HG03108 (cell line): ENCODE measurements at regions not wholly inside any gene's neighbourhood (a gene's known extent, or its start where the extent isn't known, plus 50 kb on each side); places are given as distances from the start of the nearest gene placed in this dataset.

Experiments used
- ATAC-seq: cut with Tn5 transposase; IDR thresholded peaks from one replicate; pipeline ENCODE4 v1.9.1; 2021; ENCODE audit warnings: moderate library complexity; ENCODE audit not compliant: unreplicated experiment

- no peak for ATAC-seq
Measured at GRCh38 chr1:188364927-188365449, 1536.2 kb downstream of the PLA2G4A start.

GRCh38 chr1:188365874-188366273, 1537.1 kb downstream of the PLA2G4A start:
- no peak for ATAC-seq

- ATAC-seq = no peak
Measured at GRCh38 chr1:188367661-188368060, 1538.9 kb downstream of the PLA2G4A start.

- ATAC-seq = no peak
Measured at GRCh38 chr1:188371295-188371806, 1542.6 kb downstream of the PLA2G4A start.

DNA sequence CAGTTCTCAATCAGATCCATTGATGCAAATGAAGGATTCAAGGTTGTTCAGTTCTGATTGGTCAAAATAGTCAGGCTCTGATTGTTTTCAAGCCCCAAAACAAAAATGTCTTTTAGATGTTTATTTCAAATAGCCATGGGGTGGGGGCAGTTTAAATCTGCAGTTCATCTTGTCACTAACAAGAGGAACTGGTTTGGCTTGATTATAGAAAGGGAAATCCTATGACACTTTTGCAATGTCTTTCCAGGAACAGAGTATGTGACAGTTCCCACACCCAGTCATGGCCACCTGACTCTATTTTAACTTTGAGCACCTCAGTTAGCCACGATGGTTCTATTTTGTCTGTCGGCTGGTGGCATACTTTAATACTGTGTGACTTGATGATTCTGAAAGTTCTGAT, 1544.1 kb downstream of the PLA2G4A start:
- ATAC-seq = no peak

GRCh38 chr1:188382851-188383250, 1554.1 kb downstream of the PLA2G4A start:
- no peak for ATAC-seq

DNA sequence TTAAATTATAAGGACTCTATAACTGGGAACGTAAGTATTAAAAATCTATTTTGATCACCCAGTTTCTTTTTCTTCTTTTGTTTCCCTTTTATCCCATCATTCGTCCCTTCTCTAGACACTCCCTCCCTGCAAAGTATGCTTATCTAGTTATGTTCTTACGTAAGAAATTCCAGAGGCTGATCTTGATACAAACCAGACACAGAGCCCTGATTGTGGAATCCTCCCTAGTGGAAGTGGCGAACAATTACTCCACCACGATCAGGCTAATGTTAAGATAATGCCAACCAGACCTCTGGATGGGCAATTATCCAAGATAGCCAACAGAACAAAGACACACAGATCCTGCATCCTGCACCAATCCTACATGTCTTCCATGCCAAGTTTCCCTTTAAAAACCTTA, 1557.4 kb downstream of the PLA2G4A start:
- no peak for ATAC-seq

DNA sequence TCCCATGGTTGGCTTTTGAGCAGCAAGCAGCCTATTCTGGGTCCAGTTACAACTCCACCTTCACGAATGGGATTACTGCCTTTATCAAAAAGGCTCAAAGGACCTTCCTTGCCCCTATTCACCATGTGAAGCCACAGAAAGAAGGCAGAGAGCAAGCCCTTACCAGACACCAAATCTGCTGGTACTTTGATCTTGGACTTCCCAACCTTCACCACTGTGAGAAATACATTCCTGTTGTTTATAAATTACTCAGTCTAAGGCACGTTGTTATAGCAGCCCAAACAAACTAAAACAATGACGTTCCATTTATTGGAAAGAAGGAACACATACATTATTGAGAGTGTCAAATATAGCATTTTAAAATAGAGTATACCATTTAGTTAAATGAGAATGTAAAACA, 1557.9 kb downstream of the PLA2G4A start:
- no peak for ATAC-seq

DNA sequence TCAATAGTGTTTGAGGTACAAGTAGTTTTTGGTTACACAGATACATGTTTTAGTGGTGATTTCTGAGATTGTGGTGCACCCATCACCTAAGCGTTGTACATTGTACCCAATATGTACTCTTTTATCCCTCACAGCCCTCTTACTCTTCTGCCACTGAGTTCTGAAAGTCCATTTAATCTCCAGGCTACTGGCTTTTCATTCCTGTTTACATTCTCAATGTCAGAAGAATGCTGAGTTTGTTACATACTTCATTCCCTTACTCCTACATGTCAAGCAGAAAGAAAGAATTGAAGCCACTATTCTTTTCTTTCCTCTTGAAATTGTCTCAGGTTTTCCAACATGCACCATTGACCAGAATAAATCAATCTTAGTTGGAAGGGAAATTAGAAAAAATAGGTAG, 1565.9 kb downstream of the PLA2G4A start:
- no peak for ATAC-seq

- ATAC-seq = no peak
Measured at GRCh38 chr1:188397521-188397920, 1568.8 kb downstream of the PLA2G4A start.

DNA sequence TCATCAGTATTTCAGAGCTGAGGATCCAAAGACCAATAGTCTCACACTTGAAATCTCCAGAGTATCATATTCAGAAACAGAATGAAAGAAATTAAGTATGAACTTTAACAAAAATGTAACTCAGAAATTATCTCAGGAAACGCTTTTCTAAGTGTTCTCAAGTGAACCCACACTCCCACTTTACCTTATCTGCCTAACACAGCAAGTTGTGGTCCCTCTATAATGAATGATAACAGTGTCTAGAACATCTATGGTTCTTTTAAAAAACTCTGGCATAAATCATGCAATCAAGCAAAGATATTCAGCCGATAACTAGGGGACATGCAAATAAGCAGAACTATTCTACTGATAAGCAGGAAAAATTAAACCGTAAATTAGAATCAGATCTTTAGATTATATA, 1574.2 kb downstream of the PLA2G4A start:
- no peak for ATAC-seq

GRCh38 chr1:188406636-188407035, 1577.9 kb downstream of the PLA2G4A start:
- no peak for ATAC-seq

DNA sequence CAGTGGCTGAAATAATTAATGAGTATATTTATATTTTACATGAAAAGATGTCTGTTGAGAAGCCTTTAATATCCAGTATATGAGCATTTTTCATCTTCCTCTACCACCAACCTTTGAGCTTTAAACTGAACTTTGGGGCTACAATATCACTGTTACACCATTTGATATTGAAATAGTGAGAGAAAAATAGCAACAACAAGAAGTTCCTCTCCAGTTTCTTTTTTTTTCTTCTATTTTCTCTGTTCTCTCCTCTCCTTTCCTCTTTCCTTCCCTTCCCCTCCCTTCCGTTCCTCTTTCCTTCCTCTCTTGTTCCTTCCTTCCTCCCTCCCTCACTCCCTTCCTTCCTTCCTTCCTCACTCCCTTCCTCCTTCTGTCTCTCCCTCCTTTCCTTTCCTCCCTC, 1591.4 kb downstream of the PLA2G4A start:
- no peak for ATAC-seq

GRCh38 chr1:188423073-188423472, 1594.3 kb downstream of the PLA2G4A start:
- ATAC-seq = no peak

DNA sequence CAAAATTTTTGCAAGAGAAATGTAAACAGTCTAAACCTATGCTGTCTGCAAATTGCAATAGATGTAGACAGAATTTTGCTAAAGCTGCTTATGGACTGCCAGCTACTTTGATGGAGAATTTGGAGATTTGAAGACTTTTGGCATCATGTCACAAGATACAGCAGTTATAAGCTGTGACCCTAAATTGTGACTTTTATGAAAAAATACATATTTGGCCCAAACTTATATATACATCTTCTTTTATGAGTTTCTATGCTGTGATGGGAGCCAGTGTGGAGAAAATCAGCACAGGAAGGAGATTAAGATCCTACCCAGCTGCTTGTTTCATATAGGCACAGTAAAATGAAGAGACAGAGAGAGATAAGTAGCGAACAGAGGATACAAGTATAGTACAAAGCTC, 1595.4 kb downstream of the PLA2G4A start:
- no peak for ATAC-seq

- no peak for ATAC-seq
Measured at GRCh38 chr1:188425687-188426086, 1596.9 kb downstream of the PLA2G4A start.

DNA sequence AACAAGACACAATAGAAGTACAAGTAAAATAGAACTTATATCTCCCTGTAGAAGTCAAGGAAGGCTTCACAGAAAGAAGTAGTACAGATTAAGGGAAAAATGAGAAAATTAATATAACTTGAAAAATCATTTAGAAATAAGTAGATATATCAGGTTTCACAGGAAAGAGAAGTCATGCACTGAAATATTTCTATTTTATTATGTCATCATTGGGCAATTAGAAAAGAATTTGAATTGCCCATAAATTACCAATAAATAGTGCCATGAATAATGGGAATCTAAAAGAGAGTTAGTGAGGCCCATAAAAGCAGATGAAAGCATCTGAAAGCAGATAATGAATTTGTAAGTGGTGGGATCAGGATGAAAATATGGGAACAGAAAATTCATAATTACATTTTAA, 1597.8 kb downstream of the PLA2G4A start:
- ATAC-seq = no peak

DNA sequence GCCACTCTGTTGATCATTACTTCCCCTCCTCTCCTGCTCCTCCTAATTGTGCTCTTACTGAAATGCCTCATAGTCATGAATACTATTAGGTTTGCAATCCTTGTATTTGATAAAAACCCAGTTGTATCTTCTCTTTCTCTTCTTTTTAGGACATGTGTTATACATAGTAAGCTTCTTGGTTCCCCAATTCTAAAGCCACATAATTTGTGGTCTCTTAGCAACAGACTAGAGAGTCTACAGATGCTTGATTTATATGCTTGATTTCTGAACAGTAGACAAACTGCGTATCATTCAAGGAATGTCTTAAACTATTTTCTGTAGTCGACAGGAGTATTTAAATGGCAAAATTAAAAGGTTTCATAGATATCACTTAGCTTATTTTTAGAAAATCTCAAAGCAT, 1598.9 kb downstream of the PLA2G4A start:
- ATAC-seq = no peak

- no peak for ATAC-seq
Measured at GRCh38 chr1:188429386-188429785, 1600.6 kb downstream of the PLA2G4A start.

- ATAC-seq = no peak
Measured at GRCh38 chr1:188432427-188432826, 1603.7 kb downstream of the PLA2G4A start.

GRCh38 chr1:188433425-188433824, 1604.7 kb downstream of the PLA2G4A start:
- ATAC-seq = no peak

- no peak for ATAC-seq
Measured at GRCh38 chr1:188444526-188444925, 1615.8 kb downstream of the PLA2G4A start.

DNA sequence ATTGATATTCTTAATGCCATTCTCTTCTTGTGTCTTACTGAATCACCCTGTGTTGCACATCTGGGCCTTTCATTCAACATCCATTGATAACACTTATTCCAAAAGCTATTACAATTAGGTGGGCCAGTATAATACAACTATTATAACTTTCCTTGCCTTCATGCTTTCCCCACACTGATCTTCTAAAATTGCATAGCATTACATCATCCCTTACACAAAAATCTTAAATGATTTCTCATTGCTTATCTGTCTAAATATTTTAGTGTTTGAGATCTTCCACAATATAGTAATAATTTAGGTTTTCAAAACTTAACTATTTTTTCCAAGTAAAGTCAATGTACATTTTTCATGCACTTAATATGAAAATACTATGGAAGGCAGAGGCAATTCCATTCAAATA, 1634.1 kb downstream of the PLA2G4A start:
- no peak for ATAC-seq
